IMR-90 (cell line): ENCODE measurements at regions not wholly inside any gene's neighbourhood (a gene's known extent, or its start where the extent isn't known, plus 50 kb on each side); places are given as distances from the start of the nearest gene placed in this dataset.

Experiments
- ATAC-seq: fragments of 200-7000 bp; cut with Tn5 transposase; 2 replicates; pipeline ENCODE4 v1.9.1; 2020; ENCODE audit warnings: low read depth, mild to moderate bottlenecking, moderate library complexity
- BruUV-seq: library from RNA; stranded (reverse); fragments of 400-500 nt; replicated peaks from 2 replicates; lab custom pipeline; 2021; lab: Mats Ljungman, UMichigan
- CTCF ChIA-PET: fragments of 300-600 bp; formaldehyde crosslinking; extraction: SDS; loops from one replicate; lab custom pipeline; 2021; ENCODE audit warnings: antibody characterized with exemption; lab: Yijun Ruan, JAX
- POLR2A ChIA-PET: fragments of 300-600 bp; sonication (Branson Sonifier 250); formaldehyde crosslinking; loops from one replicate; lab custom pipeline; 2022; ENCODE audit warnings: antibody characterized with exemption; ENCODE audit not compliant: unreplicated experiment; lab: Charles Lee
- DNase-seq: peaks from one replicate; pipeline ENCODE4 v3.0.0; 2013
- H2AFZ ChIP-seq: replicated peaks from 2 replicates; pipeline ENCODE3; 2013; ENCODE audit warnings: low read length, mild to moderate bottlenecking; ENCODE audit not compliant: poor library complexity
- H2AK5ac ChIP-seq: 2 replicates; pipeline ENCODE4 v1.6.1; 2013; ENCODE audit warnings: low read depth, low read length, inconsistent platforms
- H2AK9ac ChIP-seq: replicated peaks from 2 replicates; pipeline ENCODE3; 2013; ENCODE audit warnings: mild to moderate bottlenecking, low read depth, low read length, moderate library complexity; ENCODE audit not compliant: poor library complexity
- H2BK120ac ChIP-seq: 2 replicates; pipeline ENCODE4 v1.6.1; 2013; ENCODE audit warnings: low read depth, low read length, inconsistent platforms
- H2BK15ac ChIP-seq: 3 replicates; pipeline ENCODE4 v1.6.1; 2013; ENCODE audit warnings: low read depth, low read length, inconsistent platforms
- H2BK20ac ChIP-seq: 2 replicates; pipeline ENCODE4 v1.6.1; 2013; ENCODE audit warnings: low read depth, mild to moderate bottlenecking, inconsistent platforms, low read length, moderate library complexity
- H2BK5ac ChIP-seq: 2 replicates; pipeline ENCODE4 v1.6.1; 2013; ENCODE audit warnings: mild to moderate bottlenecking, low read depth, low read length, inconsistent platforms; ENCODE audit not compliant: poor library complexity, severe bottlenecking
- H3K14ac ChIP-seq: replicated peaks from 2 replicates; pipeline ENCODE4 v1.6.1; 2013; ENCODE audit warnings: low read depth, low read length, inconsistent platforms
- H3K18ac ChIP-seq: 2 replicates; pipeline ENCODE4 v1.6.1; 2013; ENCODE audit warnings: low read depth, low read length, control low read depth
- H3K23ac ChIP-seq: 2 replicates; pipeline ENCODE4 v1.6.1; 2013; ENCODE audit warnings: low read depth, low read length, inconsistent platforms
- H3K27ac ChIP-seq: 2 replicates; pipeline ENCODE4 v1.5.1; 2013; ENCODE audit warnings: mild to moderate bottlenecking, control low read depth, low read length; ENCODE audit not compliant: insufficient read depth
- H3K27me3 ChIP-seq: 2 replicates; pipeline ENCODE4 v1.6.1; 2013; ENCODE audit warnings: low read length; ENCODE audit not compliant: control insufficient read depth, insufficient read depth
- H3K36me3 ChIP-seq: 2 replicates; pipeline ENCODE4 v1.6.1; 2013; ENCODE audit warnings: low read length, mixed read lengths; ENCODE audit not compliant: control insufficient read depth, insufficient read depth
- H3K4ac ChIP-seq: 2 replicates; pipeline ENCODE4 v1.6.1; 2013; ENCODE audit warnings: low read depth, low read length, inconsistent platforms
- H3K4me1 ChIP-seq: 2 replicates; pipeline ENCODE4 v1.6.1; 2013; ENCODE audit warnings: low read length, mixed read lengths; ENCODE audit not compliant: control insufficient read depth, insufficient read depth
- H3K4me2 ChIP-seq: 2 replicates; pipeline ENCODE4 v1.6.1; 2013; ENCODE audit warnings: low read depth, mild to moderate bottlenecking, control low read depth, low read length, moderate library complexity
- H3K4me3 ChIP-seq: 2 replicates; pipeline ENCODE4 v1.5.1; 2013; ENCODE audit warnings: low read depth, mild to moderate bottlenecking, control low read depth, low read length, moderate library complexity; ENCODE audit not compliant: insufficient read depth
- H3K56ac ChIP-seq: 2 replicates; pipeline ENCODE4 v1.6.1; 2013; ENCODE audit warnings: low read length, inconsistent platforms; ENCODE audit not compliant: insufficient read depth; ENCODE audit errors: extremely low read depth
- H3K79me1 ChIP-seq, 2 experiments: 2 replicates each; pipeline ENCODE4 v1.6.1; 2013; ENCODE audit warnings: low read length in 2 of 2, inconsistent platforms in 1 of 2, low read depth in 1 of 2
- H3K9ac ChIP-seq: 2 replicates; pipeline ENCODE4 v1.6.1; 2013; ENCODE audit warnings: low read depth, low read length, control low read depth
- H3K9me1 ChIP-seq: 2 replicates; pipeline ENCODE4 v1.6.1; 2013; ENCODE audit warnings: low read length, inconsistent platforms; ENCODE audit not compliant: insufficient read depth
- H3K9me3 ChIP-seq: 2 replicates; pipeline ENCODE4 v1.6.1; 2013; ENCODE audit warnings: low read length; ENCODE audit not compliant: control insufficient read depth, insufficient read depth
- H4K20me1 ChIP-seq: 2 replicates; pipeline ENCODE4 v1.6.1; 2013; ENCODE audit warnings: low read length, inconsistent platforms; ENCODE audit not compliant: insufficient read depth
- H4K5ac ChIP-seq: 2 replicates; pipeline ENCODE4 v1.6.1; 2013; ENCODE audit warnings: mild to moderate bottlenecking, low read depth, low read length, control low read depth
- H4K8ac ChIP-seq, 2 experiments: 2 replicates each; pipeline ENCODE4 v1.6.1; 2013; ENCODE audit warnings: low read depth in 2 of 2, low read length in 2 of 2, control low read depth in 1 of 2, inconsistent platforms in 1 of 2
- H4K91ac ChIP-seq: 2 replicates; pipeline ENCODE4 v1.6.1; 2013; ENCODE audit warnings: low read depth, low read length, inconsistent platforms; ENCODE audit not compliant: insufficient read depth
- CEBPB ChIP-seq: IDR thresholded peaks from 2 replicates; pipeline ENCODE4 v1.6.1; 2012; ENCODE audit warnings: low read depth, low read length, improper control_type of control experiment
- CHD1 ChIP-seq: IDR thresholded peaks from 2 replicates; pipeline ENCODE4 v1.6.1; 2012; ENCODE audit warnings: low read depth, low read length, improper control_type of control experiment
- MAZ ChIP-seq: IDR thresholded peaks from 2 replicates; pipeline ENCODE4 v1.6.1; 2012; ENCODE audit warnings: low read depth, mild to moderate bottlenecking, low read length, improper control_type of control experiment, moderate library complexity, borderline replicate concordance
- MXI1 ChIP-seq: IDR thresholded peaks from 2 replicates; pipeline ENCODE4 v1.6.1; 2012; ENCODE audit warnings: low read depth, mild to moderate bottlenecking, low read length, moderate library complexity, borderline replicate concordance
- NFE2L2 ChIP-seq: fragments of 150-350 bp; IDR thresholded peaks from 2 replicates; pipeline ENCODE4 v1.6.1; 2016; ENCODE audit warnings: low read depth, mild to moderate bottlenecking, low read length
- RAD21 ChIP-seq: IDR thresholded peaks from 2 replicates; pipeline ENCODE4 v1.6.1; 2012; ENCODE audit warnings: low read length, improper control_type of control experiment
- WGBS, 2 experiments: methylation state at CpG; one replicate each; pipeline versions ENCODE4 v1.1.5 to v1.1.7; 2013; ENCODE audit warnings: missing lambda C conversion rate in 2 of 2; ENCODE audit not compliant: insufficient read length in 1 of 2; ENCODE audit errors: extremely low coverage in 2 of 2; 5-methylcytosine and 5-hydroxymethylcytosine counted together
- dilution Hi-C: fragments of 300-500 bp; cut with HindIII; formaldehyde crosslinking; loops from one replicate; pipeline ENCODE4 v1.14.3; 2018; ENCODE audit warnings: low sequenced_read_pairs; ENCODE audit not compliant: unreplicated experiment
- in situ Hi-C: fragments of 300-500 bp; cut with MboI; formaldehyde crosslinking; loops from 3 replicates; pipeline ENCODE4 v1.14.3; 2019; ENCODE audit warnings: low sequenced_read_pairs, inconsistent platforms, mixed read lengths
- intact Hi-C: fragments of 100-400 bp; cut with micrococcal nuclease; formaldehyde crosslinking; loops from 2 replicates; pipeline ENCODE4 v1.10.0; 2022

- Histone ChIP-seq H3K23ac (no peak overlapping the region), H3K79me1 (no peaks in the 10 kb centered on the region), H3K36me3 (no peaks in the 10 kb centered on the region), H3K4me1 (peaks cover 2% of the 10 kb centered on the region; the same call in 1 of the 2 replicates), H3K18ac (no peak overlapping the region), H4K91ac (no peak overlapping the region), H2AK5ac (no peak overlapping the region), H2AFZ (no peak overlapping the region), H3K14ac (no peak overlapping the region), H2BK20ac (no peak overlapping the region), H4K8ac (no peak overlapping the region), H2AK9ac (no peak overlapping the region), H2BK120ac (no peak overlapping the region), H3K9me3 (no peaks in the 10 kb centered on the region), H3K56ac (no peak overlapping the region), H3K4ac (no peak overlapping the region), H3K9ac (no peak overlapping the region), H2BK15ac (no peak overlapping the region), H3K9me1 (no peaks in the 10 kb centered on the region), H3K4me3 (no peak overlapping the region), H4K20me1 (no peaks in the 10 kb centered on the region), H3K4me2 (no peak overlapping the region), H3K27me3 (no peaks in the 10 kb centered on the region), H3K27ac (no peak overlapping the region), H2BK5ac (no peak overlapping the region), H4K5ac (no peak overlapping the region)
- DNase-seq (no peak), ATAC-seq (no peak)
- ChIA-PET CTCF (no interaction called here), POLR2A (no interaction called here)
- in situ Hi-C loops (no loop called here), dilution Hi-C loops (no loop called here), intact Hi-C loops (no loop called here)
- BruUV-seq = no TSS peak
- WGBS, 2 experiments = 64% methylated on average over 5 of the region's 7 CpGs; no CpG with 5 or more reads in 1 of the 2 experiments
- TF ChIP-seq CEBPB (no peak), NFE2L2 (no peak), MXI1 (no peak), CHD1 (no peak), MAZ (no peak), RAD21 (no peak)
Measured at GRCh38 chr7:25754333-25754732, 397.7 kb upstream of the NFE2L3 start.
